GM10266 (cell line): ENCODE measurements at regions not wholly inside any gene's neighbourhood (a gene's known extent, or its start where the extent isn't known, plus 50 kb on each side); places are given as distances from the start of the nearest gene placed in this dataset.

ENCODE experiments used
- DNase-seq: peaks from one replicate; pipeline ENCODE4 v3.0.0; 2012; ENCODE audit errors: extremely low spot score
- CTCF ChIP-seq: IDR thresholded peaks from 2 replicates; pipeline ENCODE4 v1.5.1; 2012; ENCODE audit warnings: mild to moderate bottlenecking, low read depth; ENCODE audit not compliant: control insufficient read depth, insufficient read depth; ENCODE audit errors: missing control alignments

- no peak for DNase-seq
- no peak for TF ChIP-seq CTCF
These were observed 1400.7 kb downstream of the PCDH9 start for GRCh38 chr13:65829241-65830008.

GRCh38 chr13:65826657-65827056 is 1403.5 kb downstream of the PCDH9 start:
- DNase-seq: no peak
- TF ChIP-seq CTCF: no peak

- DNase-seq: no peak
- no peak for TF ChIP-seq CTCF
These were observed 1405.1 kb downstream of the PCDH9 start for GRCh38 chr13:65825039-65825438.

- TF ChIP-seq CTCF: no peak
- no peak for DNase-seq
These were observed 1422.1 kb downstream of the PCDH9 start for GRCh38 chr13:65808061-65808460.

GRCh38 chr13:65803530-65804392 is 1426.4 kb downstream of the PCDH9 start:
- no peak for DNase-seq
- TF ChIP-seq CTCF: no peak

- no peak for DNase-seq
- no peak for TF ChIP-seq CTCF
These were observed 1440.3 kb downstream of the PCDH9 start for GRCh38 chr13:65789815-65790214.

- no peak for TF ChIP-seq CTCF
- no peak for DNase-seq
These were observed 1443.1 kb downstream of the PCDH9 start for GRCh38 chr13:65787082-65787481.
